ENCODE measurements at regions not wholly inside any gene's neighbourhood (a gene's known extent, or its start where the extent isn't known, plus 50 kb on each side); places are given as distances from the start of the nearest gene placed in this dataset.
A peak's percentile ranks its signal among the peaks of the same experiment; 100 is the strongest.
"Not testable (repeated sequence)": the region's sequence is repeated elsewhere in the genome, so short reads cannot be mapped to it uniquely, and the experiment has no call there.

DNA sequence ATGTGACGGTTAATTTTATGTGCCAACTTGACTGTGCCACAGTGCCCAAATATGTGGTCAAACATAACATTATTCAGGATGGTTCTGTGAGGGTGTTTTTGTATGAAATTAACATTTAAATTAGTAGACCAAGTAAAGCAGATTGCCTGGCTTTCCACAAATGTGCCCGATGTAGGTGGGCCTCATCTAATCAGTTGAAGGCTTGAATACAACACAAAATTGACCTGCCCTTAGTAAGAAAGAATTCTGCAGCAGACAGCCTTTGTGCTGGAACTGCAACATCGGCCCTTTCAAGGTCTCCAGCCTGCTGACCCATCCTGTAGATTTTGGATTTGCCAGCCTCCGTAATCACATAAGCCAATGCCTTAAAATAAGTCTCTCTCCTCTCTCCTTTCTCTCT, 215.9 kb downstream of the MEX3B start:
- H3K4me3 ChIP-seq (ENCODE audit: low read length): no peak overlapping the region
- TF ChIP-seq, protein P1, sequence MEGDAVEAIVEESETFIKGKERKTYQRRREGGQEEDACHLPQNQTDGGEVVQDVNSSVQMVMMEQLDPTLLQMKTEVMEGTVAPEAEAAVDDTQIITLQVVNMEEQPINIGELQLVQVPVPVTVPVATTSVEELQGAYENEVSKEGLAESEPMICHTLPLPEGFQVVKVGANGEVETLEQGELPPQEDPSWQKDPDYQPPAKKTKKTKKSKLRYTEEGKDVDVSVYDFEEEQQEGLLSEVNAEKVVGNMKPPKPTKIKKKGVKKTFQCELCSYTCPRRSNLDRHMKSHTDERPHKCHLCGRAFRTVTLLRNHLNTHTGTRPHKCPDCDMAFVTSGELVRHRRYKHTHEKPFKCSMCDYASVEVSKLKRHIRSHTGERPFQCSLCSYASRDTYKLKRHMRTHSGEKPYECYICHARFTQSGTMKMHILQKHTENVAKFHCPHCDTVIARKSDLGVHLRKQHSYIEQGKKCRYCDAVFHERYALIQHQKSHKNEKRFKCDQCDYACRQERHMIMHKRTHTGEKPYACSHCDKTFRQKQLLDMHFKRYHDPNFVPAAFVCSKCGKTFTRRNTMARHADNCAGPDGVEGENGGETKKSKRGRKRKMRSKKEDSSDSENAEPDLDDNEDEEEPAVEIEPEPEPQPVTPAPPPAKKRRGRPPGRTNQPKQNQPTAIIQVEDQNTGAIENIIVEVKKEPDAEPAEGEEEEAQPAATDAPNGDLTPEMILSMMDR (IDR thresholded peaks at IDR 0.05; ENCODE audit: insufficient read depth, low read depth, low read length, missing control alignments): no peak
- DNase-seq (ENCODE audit: low read depth): no peak

DNA sequence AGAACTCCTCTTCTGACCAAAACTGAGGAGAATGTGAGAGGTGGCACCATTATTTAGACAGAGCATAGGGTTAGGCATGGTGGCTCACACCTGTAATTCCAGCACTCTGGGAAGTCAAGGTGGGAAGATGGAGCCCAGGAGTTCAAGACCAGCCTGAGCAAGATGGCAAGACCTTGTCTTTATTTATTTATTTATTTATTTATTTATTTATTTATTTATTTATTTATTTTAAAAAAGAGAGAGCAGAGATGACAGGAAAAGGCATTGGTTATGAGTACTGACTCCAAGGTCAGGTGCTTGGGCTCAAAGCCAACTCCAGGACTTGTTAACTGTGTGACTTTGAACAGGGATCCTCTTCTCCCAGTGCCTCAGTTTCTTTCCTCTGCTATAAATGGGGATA, 217.7 kb downstream of the MEX3B start:
- DNase-seq (ENCODE audit: low read depth): no peak
- H3K4me3 ChIP-seq (ENCODE audit: low read length): no peak overlapping the region
- TF ChIP-seq, protein P1 (IDR thresholded peaks at IDR 0.05; ENCODE audit: insufficient read depth, low read depth, low read length, missing control alignments): no peak

DNA sequence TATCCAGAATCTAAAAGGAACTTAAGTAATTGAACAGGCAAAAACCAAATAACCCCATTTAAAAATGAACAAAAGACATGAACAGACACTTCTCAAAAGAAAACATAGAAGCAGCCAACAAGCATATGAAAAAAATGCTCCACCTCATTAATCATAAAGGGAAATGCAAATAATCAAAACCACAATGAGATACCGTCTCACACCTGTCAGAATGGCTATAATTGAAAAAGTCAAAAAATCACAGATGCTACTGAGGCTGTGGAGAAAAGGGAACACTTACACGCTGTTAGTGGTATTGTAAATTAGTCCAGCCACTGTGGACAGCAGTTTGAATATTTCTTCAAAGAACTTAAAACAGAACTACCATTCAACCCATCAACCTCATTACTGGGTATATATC, 220.7 kb downstream of the MEX3B start:
- H3K4me3 ChIP-seq (ENCODE audit: low read length): no peak overlapping the region
- TF ChIP-seq, protein P1 (IDR thresholded peaks at IDR 0.05; ENCODE audit: insufficient read depth, low read depth, low read length, missing control alignments): no peak
- DNase-seq (ENCODE audit: low read depth): no peak

DNA sequence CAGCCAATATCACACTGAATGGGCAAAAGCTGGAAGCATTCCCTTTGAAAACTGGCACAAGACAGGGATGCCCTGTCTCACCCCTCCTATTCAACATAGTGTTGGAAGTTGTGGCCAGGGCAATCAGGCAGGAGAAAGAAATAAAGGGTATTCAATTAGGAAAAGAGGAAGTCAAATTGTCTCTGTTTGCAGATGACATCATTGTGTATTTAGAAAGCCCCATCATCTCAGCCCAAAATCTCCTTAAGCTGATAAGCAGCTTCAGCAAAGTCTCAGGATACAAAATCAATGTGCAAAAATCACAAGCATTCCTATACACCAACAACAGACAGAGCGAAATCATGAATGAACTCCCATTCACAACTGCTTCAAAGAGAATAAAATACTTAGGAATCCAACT, 223.2 kb downstream of the MEX3B start:
- not testable (repeated sequence) for DNase-seq (ENCODE audit: low read depth); H3K4me3 ChIP-seq (ENCODE audit: low read length)

DNA sequence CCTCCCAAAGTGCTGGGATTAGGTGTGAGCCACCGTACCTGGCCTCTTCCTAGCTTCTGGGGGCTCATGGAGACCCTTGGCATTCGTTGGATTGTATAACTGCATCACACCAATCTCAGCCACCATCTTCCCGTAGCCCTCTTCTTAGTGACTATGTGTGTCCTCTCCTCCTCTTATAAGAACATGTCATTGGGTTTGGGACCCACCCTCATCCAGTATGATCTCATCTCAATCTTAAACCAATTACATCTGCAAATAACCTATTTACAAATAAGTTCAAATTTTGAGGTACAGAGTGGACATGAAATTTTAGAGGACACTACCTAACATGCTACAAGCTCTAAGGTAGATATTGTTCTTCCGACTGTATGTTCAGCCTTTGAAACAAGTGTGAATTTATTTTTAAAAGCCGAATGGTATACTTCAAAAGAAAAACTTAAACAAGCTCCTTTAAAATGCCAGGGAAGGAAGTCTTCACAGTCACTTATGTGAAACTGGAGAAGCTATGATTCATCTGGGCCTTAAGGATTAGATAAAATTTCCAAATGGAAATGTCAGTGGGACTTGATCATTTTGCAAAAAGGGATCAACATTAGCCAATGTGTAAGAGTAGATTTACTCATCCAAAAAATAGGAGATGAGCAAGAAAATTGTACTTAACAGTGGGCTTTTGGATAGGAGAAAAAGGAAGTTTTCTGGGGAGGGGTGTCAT, 225.7 kb downstream of the MEX3B start:
- no peak overlapping the region for H3K4me3 ChIP-seq (ENCODE audit: low read length)
- DNase-seq (ENCODE audit: low read depth): peak; percentile 2
- TF ChIP-seq, protein P1 (IDR thresholded peaks at IDR 0.05; ENCODE audit: insufficient read depth, low read depth, low read length, missing control alignments): no peak

DNA sequence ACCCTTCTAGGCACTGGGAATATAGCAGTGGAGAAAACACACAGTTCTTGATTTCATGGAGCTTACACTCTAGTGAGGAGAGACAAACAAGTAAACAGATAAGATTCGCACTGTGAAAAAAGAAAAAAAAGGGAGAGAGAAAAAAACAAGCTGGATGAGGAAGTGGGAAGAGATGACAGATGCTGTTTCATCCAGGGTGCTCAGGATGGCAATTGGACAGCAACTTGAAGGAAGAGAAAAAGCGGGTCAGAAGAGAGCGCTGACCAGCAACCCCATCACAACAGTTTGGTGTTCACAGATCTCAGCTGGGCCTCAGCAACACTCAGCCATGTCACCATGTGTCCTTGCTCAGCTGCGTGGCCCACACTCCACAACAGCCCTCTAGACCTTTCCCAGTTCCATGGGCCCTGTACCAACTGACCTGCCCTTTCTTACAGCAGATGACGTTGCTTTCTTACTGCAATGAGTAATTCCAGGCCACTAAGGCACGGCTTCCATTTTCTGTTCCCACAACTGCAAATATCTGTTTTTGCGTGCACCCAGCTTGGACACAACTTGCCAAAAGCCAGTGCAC, 230.8 kb downstream of the MEX3B start:
- no peak for DNase-seq (ENCODE audit: low read depth)

DNA sequence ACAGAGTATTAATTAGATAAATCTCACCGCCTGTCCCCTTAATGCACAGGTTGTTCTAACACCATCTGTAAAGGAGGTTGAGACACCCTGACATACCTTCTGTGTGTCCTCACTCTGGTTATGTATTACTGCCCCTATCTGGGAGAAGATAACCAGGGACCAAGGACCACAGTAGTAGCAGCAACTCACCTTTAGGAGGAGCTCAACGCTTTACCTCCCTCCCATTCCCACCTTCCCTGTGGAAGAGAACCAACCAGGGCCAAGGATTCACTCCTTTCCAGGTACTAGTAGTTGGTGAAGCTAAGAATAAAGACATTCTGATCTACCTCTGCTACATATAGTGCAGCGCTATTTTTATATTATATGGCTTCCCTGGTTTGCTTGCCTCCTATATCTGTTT, 232.6 kb downstream of the MEX3B start:
- no peak overlapping the region for H3K4me3 ChIP-seq (ENCODE audit: low read length)
- DNase-seq (ENCODE audit: low read depth): no peak
- TF ChIP-seq, protein P1 (IDR thresholded peaks at IDR 0.05; ENCODE audit: insufficient read depth, low read depth, low read length, missing control alignments): peak; percentile 23

More for the DNA sequence above, 230.8 kb downstream of the MEX3B start:
- TF ChIP-seq, protein P1 (IDR thresholded peaks at IDR 0.05; ENCODE audit: insufficient read depth, low read depth, low read length, missing control alignments): no peak
- H3K4me3 ChIP-seq (ENCODE audit: low read length): no peak overlapping the region
